HepG2 (cell line): ENCODE measurements at regions not wholly inside any gene's neighbourhood (a gene's known extent, or its start where the extent isn't known, plus 50 kb on each side); places are given as distances from the start of the nearest gene placed in this dataset.

Source experiments
- ATAC-seq: fragments of 200-7000 bp; cut with Tn5 transposase; 3 replicates; pipeline ENCODE4 v1.9.1; 2020; ENCODE audit warnings: mild to moderate bottlenecking, moderate library complexity
- BruUV-seq: library from RNA; stranded (reverse); fragments of 400-500 nt; replicated peaks from 2 replicates; lab custom pipeline; 2021; lab: Mats Ljungman, UMichigan
- CTCF ChIA-PET: fragments of 300-600 bp; formaldehyde crosslinking; extraction: SDS; loops from one replicate; lab custom pipeline; 2021; ENCODE audit warnings: low total read pairs, inconsistent platforms, low intra/inter-chr PET ratio; lab: Yijun Ruan, JAX
- POLR2A ChIA-PET: fragments of 350-600 bp; sonication (Branson Sonifier 250); formaldehyde crosslinking; loops from one replicate; lab custom pipeline; 2020; ENCODE audit warnings: antibody characterized with exemption, inconsistent platforms; lab: Yijun Ruan, JAX
- DNase-seq: peaks from one replicate; pipeline ENCODE4 v3.0.0-alpha.2; 2015; ENCODE audit warnings: low spot score
- FAIRE-seq: peaks from 3 replicates; lab custom pipeline; 2011; peaks lifted over from hg19 to GRCh38; lab: Jason Lieb, UNC
- H2AFZ ChIP-seq: one replicate; pipeline ENCODE4 v1.6.1; 2011; ENCODE audit warnings: low read length, inconsistent platforms
- H3K27ac ChIP-seq: fragments of 300-600 bp; 3 replicates; pipeline ENCODE4 v1.8.0; 2011; ENCODE audit warnings: mixed run types, mild to moderate bottlenecking, mixed read lengths, low read length, inconsistent platforms; ENCODE audit not compliant: insufficient read depth; ENCODE audit errors: extremely low read length
- H3K27me3 ChIP-seq, 2 experiments: fragments of 200-600 bp in 1 of 2; 2 replicates in 1 of 2; 3 replicates in 1 of 2; pipeline versions ENCODE4 v1.6.0 to v1.8.0; 2011; ENCODE audit warnings: low read length in 2 of 2, mild to moderate bottlenecking in 2 of 2, moderate library complexity in 2 of 2, inconsistent platforms in 1 of 2; ENCODE audit not compliant: insufficient read depth in 2 of 2, control insufficient read depth in 1 of 2
- H3K36me3 ChIP-seq, 2 experiments: fragments of 200-600 bp in 1 of 2; replicated peaks in 1 of 2; 2 replicates in 1 of 2; 3 replicates in 1 of 2; pipeline versions ENCODE4 v1.5.1 to v1.8.0; 2011; ENCODE audit warnings: low read length in 2 of 2, inconsistent platforms in 1 of 2; ENCODE audit not compliant: insufficient read depth in 2 of 2, control insufficient read depth in 1 of 2
- H3K4me1 ChIP-seq: 2 replicates; pipeline ENCODE4 v1.5.1; 2012; ENCODE audit warnings: low read length, inconsistent platforms; ENCODE audit not compliant: insufficient read depth
- H3K4me2 ChIP-seq: 2 replicates; pipeline ENCODE4 v1.6.0; 2011; ENCODE audit warnings: low read depth, low read length, inconsistent platforms
- H3K4me3 ChIP-seq, 3 experiments: fragments of 200-600 bp in 1 of 3; sonication (generic), shearing (Covaris generic) in 1 of 3; replicated peaks in 1 of 3; 2 replicates each; pipeline ENCODE4 v1.5.1; 2011 to 2016; ENCODE audit warnings: low read length in 3 of 3, inconsistent platforms in 2 of 3, low read depth in 2 of 3, mild to moderate bottlenecking in 2 of 3, control low read depth in 1 of 3, mixed read lengths in 1 of 3; ENCODE audit not compliant: insufficient read depth in 1 of 3
- H3K79me2 ChIP-seq: one replicate; pipeline ENCODE4 v1.6.1; 2011; ENCODE audit warnings: low read length, inconsistent platforms; ENCODE audit not compliant: insufficient read depth
- H3K9ac ChIP-seq: 2 replicates; pipeline ENCODE4 v1.6.0; 2011; ENCODE audit warnings: mild to moderate bottlenecking, low read depth, low read length, inconsistent platforms; ENCODE audit not compliant: insufficient read depth
- H3K9me3 ChIP-seq: 2 replicates; pipeline ENCODE4 v1.5.1; 2012; ENCODE audit warnings: mild to moderate bottlenecking, low read length
- H4K20me1 ChIP-seq: 2 replicates; pipeline ENCODE4 v1.6.0; 2011; ENCODE audit warnings: inconsistent platforms, mild to moderate bottlenecking, low read length, moderate library complexity; ENCODE audit not compliant: insufficient read depth
- CCDC6 ChIP-seq: sonication (generic); formaldehyde crosslinking; IDR thresholded peaks from 2 replicates; pipeline ENCODE4 v1.8.1; 2022; ENCODE audit warnings: mild to moderate bottlenecking, missing genetic modification reagents, moderate library complexity
- GPN1 ChIP-seq: sonication (generic); formaldehyde crosslinking; IDR thresholded peaks from 2 replicates; pipeline ENCODE4 v1.5.1; 2020; ENCODE audit warnings: missing genetic modification reagents, borderline replicate concordance
- HNF1A ChIP-seq, 2 experiments: sonication (generic) in 1 of 2; formaldehyde crosslinking in 1 of 2; IDR thresholded peaks; 2 replicates each; pipeline versions ENCODE4 v1.4.0 to v1.6.1; 2016 to 2020; ENCODE audit warnings: borderline replicate concordance in 1 of 2, low read depth in 1 of 2, mild to moderate bottlenecking in 1 of 2, missing genetic modification reagents in 1 of 2
- KLF12 ChIP-seq: sonication (generic); formaldehyde crosslinking; IDR thresholded peaks from 2 replicates; pipeline ENCODE4 v1.4.0; 2020; ENCODE audit warnings: missing genetic modification reagents, borderline replicate concordance
- MATR3 ChIP-seq: sonication (generic); formaldehyde crosslinking; IDR thresholded peaks from 2 replicates; pipeline ENCODE4 v1.4.0; 2020; ENCODE audit warnings: missing genetic modification reagents
- PITX1 ChIP-seq: sonication (generic); formaldehyde crosslinking; IDR thresholded peaks from 2 replicates; pipeline ENCODE4 v1.5.1; 2020; ENCODE audit warnings: mild to moderate bottlenecking, missing genetic modification reagents
- WIZ ChIP-seq: sonication (generic); formaldehyde crosslinking; IDR thresholded peaks from 2 replicates; pipeline ENCODE4 v1.5.1; 2020; ENCODE audit warnings: mild to moderate bottlenecking, missing genetic modification reagents
- ZFY ChIP-seq: sonication (generic); formaldehyde crosslinking; IDR thresholded peaks from 2 replicates; pipeline ENCODE4 v1.4.0; 2020; ENCODE audit warnings: missing genetic modification reagents
- ZNF142 ChIP-seq: sonication (generic); formaldehyde crosslinking; IDR thresholded peaks from 2 replicates; pipeline ENCODE4 v1.4.0; 2020; ENCODE audit warnings: missing genetic modification reagents
- ZNF746 ChIP-seq: sonication (generic); formaldehyde crosslinking; IDR thresholded peaks from 2 replicates; pipeline ENCODE4 v1.8.0; 2022; ENCODE audit warnings: mild to moderate bottlenecking, missing genetic modification reagents
- ZNF879 ChIP-seq: sonication (generic); formaldehyde crosslinking; IDR thresholded peaks from 2 replicates; pipeline ENCODE4 v1.8.1; 2023; ENCODE audit warnings: missing genetic modification reagents
- WGBS: methylation state at CpG from one replicate; pipeline ENCODE4 v1.1.6; 2017; ENCODE audit warnings: low lambda C conversion rate; 5-methylcytosine and 5-hydroxymethylcytosine counted together
- in situ Hi-C: cut with HindIII; loops from 2 replicates; pipeline ENCODE4 v1.10.0; 2017; ENCODE audit warnings: low pct_unique_long_range_greater_than_20kb; ENCODE audit not compliant: extremely low pct_ligation_motif_present
- intact Hi-C: fragments of 100-400 bp; cut with micrococcal nuclease; formaldehyde crosslinking; loops from one replicate; pipeline ENCODE4 v1.10.0; 2022; ENCODE audit not compliant: unreplicated experiment
- TF ChIP-seq, protein P1 (sequence below): sonication (generic); formaldehyde crosslinking; IDR thresholded peaks from 2 replicates; pipeline ENCODE4 v1.5.0; 2020; ENCODE audit warnings: missing genetic modification reagents

DNA sequence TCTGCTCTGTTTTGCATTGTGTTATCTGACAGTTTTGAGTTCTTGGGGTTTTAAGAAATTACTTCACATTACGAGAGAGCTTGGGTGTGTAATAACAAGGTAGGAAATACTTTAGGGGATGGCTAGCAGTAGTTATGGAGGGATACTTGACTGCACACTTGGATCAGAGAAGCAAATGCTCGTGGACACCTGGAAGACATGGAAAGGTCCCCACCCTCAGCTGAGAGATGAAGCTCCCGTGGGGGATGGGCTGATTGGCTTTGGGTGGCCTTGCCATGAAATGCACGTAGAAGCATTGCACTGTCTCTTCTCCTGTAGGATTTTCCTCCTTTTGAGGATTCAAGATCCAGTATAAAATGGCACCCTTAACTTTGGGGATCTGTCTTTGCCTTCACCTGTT is 61.5 kb upstream of the UNC93A start:
- Histone ChIP-seq H3K4me1 (peaks cover 39% of the 10 kb centered on the region), H3K79me2 (no peaks in the 10 kb centered on the region), H3K36me3 (no peaks in the 10 kb centered on the region), H3K4me2 (no peak overlapping the region), H2AFZ (no peak overlapping the region), H3K9me3 (no peaks in the 10 kb centered on the region), H4K20me1 (no peaks in the 10 kb centered on the region), H3K27ac (no peak overlapping the region), H3K9ac (no peak overlapping the region), H3K4me3 (no peak overlapping the region), H3K27me3 (no peaks in the 10 kb centered on the region)
- ATAC-seq: no peak
- TF ChIP-seq, protein P1, sequence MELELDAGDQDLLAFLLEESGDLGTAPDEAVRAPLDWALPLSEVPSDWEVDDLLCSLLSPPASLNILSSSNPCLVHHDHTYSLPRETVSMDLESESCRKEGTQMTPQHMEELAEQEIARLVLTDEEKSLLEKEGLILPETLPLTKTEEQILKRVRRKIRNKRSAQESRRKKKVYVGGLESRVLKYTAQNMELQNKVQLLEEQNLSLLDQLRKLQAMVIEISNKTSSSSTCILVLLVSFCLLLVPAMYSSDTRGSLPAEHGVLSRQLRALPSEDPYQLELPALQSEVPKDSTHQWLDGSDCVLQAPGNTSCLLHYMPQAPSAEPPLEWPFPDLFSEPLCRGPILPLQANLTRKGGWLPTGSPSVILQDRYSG (CRISPR knock-in tag): no peak
- TF ChIP-seq CCDC6 (CRISPR knock-in tag) (no peak), GPN1 (CRISPR knock-in tag) (no peak), ZNF746 (CRISPR knock-in tag) (no peak), ZNF142 (CRISPR knock-in tag) (no peak), HNF1A (IDR thresholded peaks at IDR 0.05; ENCODE audit: low read depth) (no peak), HNF1A (CRISPR knock-in tag; IDR thresholded peaks at IDR 0.05; ENCODE audit: borderline replicate concordance) (no peak), PITX1 (CRISPR knock-in tag) (no peak), WIZ (CRISPR knock-in tag) (no peak), KLF12 (no peak), ZNF879 (CRISPR knock-in tag) (no peak), MATR3 (CRISPR knock-in tag) (no peak), ZFY (CRISPR knock-in tag) (no peak)
- 94% methylated on average over 4 of the region's 4 CpGs for WGBS
- ChIA-PET CTCF (no interaction called here), POLR2A (interaction anchor here (1.0 kb wide), 2 partner anchors 10 to 39 kb away, joined by 3 read pairs; no protein-coding TSS in a partner anchor)
- intact Hi-C loops (no loop called here), in situ Hi-C loops (no loop called here)
- no peak for DNase-seq
- no TSS peak for BruUV-seq
- no peak for FAIRE-seq
